SK-N-DZ (cell line): ENCODE measurements at regions not wholly inside any gene's neighbourhood (a gene's known extent, or its start where the extent isn't known, plus 50 kb on each side); places are given as distances from the start of the nearest gene placed in this dataset.
A peak's percentile ranks its signal among the peaks of the same experiment; 100 is the strongest.

Experiments
- DNase-seq: peaks from one replicate; pipeline ENCODE4 v3.0.0-alpha.2; 2015; ENCODE audit warnings: low spot score

- DNase-seq: no peak
These were observed 339.2 kb downstream of the NXPE2 start for GRCh38 chr11:115017529-115017928.

GRCh38 chr11:115030166-115030565 lies 351.8 kb downstream of the NXPE2 start:
- DNase-seq: no peak

GRCh38 chr11:115036406-115037180 lies 358.3 kb downstream of the NXPE2 start:
- no peak for DNase-seq

- DNase-seq: peak; percentile 32
These were observed 363.7 kb downstream of the NXPE2 start for GRCh38 chr11:115042002-115042401.

GRCh38 chr11:115047631-115048030 lies 369.3 kb downstream of the NXPE2 start:
- no peak for DNase-seq

- DNase-seq: no peak
These were observed 371.5 kb downstream of the NXPE2 start for GRCh38 chr11:115049796-115050195.

GRCh38 chr11:115050756-115051155 lies 372.4 kb downstream of the NXPE2 start:
- DNase-seq: no peak

GRCh38 chr11:115051938-115052590 lies 373.7 kb downstream of the NXPE2 start:
- DNase-seq: no peak

- no peak for DNase-seq
These were observed 374.3 kb downstream of the NXPE2 start for GRCh38 chr11:115052601-115053000.

GRCh38 chr11:115054570-115055538 lies 376.5 kb downstream of the NXPE2 start:
- DNase-seq: no peak

- DNase-seq: no peak
These were observed 378.2 kb downstream of the NXPE2 start for GRCh38 chr11:115056514-115056913.

GRCh38 chr11:115060840-115061239 lies 382.5 kb downstream of the NXPE2 start:
- DNase-seq: no peak

GRCh38 chr11:115065314-115065713 lies 387.0 kb downstream of the NXPE2 start:
- no peak for DNase-seq

- DNase-seq: no peak
These were observed 387.7 kb downstream of the NXPE2 start for GRCh38 chr11:115065830-115066664.

GRCh38 chr11:115067471-115067870 lies 389.1 kb downstream of the NXPE2 start:
- no peak for DNase-seq

GRCh38 chr11:115067900-115068530 lies 389.7 kb downstream of the NXPE2 start:
- no peak for DNase-seq

- no peak for DNase-seq
These were observed 391.3 kb downstream of the NXPE2 start for GRCh38 chr11:115069599-115069998.

GRCh38 chr11:115075356-115075755 lies 397.0 kb downstream of the NXPE2 start:
- DNase-seq: no peak

GRCh38 chr11:115077740-115078139 lies 399.4 kb downstream of the NXPE2 start:
- no peak for DNase-seq
